ENCODE measurements at regions not wholly inside any gene's neighbourhood (a gene's known extent, or its start where the extent isn't known, plus 50 kb on each side); places are given as distances from the start of the nearest gene placed in this dataset.

DNA sequence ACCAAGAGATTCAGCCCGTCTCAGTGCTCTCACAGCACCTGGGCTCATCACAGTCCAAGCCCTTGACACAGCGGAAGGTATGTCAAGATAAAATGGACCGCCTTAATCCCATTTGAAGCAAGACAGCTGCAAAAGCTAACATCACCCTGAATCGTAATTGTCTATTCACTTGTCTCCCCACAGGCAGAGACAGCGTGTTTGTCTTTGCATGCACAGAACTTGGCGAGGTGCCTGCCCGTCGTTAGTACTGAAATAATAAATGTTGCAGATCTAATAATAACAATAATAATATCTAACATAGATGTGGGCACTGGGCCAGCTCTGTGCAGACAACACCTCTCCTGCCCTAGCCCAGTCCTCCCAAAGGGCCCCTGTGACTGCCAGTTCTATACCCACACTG, 271.7 kb downstream of the NPHP4 start:
- TF ChIP-seq TBL1XR1 (IDR thresholded peaks at IDR 0.05; ENCODE audit: low read depth, low read length) (no peak), POLR2A (IDR thresholded peaks at IDR 0.05; ENCODE audit: low read depth, low read length) (no peak)
- TF ChIP-seq, protein P1, sequence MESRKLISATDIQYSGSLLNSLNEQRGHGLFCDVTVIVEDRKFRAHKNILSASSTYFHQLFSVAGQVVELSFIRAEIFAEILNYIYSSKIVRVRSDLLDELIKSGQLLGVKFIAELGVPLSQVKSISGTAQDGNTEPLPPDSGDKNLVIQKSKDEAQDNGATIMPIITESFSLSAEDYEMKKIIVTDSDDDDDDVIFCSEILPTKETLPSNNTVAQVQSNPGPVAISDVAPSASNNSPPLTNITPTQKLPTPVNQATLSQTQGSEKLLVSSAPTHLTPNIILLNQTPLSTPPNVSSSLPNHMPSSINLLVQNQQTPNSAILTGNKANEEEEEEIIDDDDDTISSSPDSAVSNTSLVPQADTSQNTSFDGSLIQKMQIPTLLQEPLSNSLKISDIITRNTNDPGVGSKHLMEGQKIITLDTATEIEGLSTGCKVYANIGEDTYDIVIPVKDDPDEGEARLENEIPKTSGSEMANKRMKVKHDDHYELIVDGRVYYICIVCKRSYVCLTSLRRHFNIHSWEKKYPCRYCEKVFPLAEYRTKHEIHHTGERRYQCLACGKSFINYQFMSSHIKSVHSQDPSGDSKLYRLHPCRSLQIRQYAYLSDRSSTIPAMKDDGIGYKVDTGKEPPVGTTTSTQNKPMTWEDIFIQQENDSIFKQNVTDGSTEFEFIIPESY (IDR thresholded peaks at IDR 0.05): no peak
